ENCODE measurements at regions not wholly inside any gene's neighbourhood (a gene's known extent, or its start where the extent isn't known, plus 50 kb on each side); places are given as distances from the start of the nearest gene placed in this dataset.

DNA sequence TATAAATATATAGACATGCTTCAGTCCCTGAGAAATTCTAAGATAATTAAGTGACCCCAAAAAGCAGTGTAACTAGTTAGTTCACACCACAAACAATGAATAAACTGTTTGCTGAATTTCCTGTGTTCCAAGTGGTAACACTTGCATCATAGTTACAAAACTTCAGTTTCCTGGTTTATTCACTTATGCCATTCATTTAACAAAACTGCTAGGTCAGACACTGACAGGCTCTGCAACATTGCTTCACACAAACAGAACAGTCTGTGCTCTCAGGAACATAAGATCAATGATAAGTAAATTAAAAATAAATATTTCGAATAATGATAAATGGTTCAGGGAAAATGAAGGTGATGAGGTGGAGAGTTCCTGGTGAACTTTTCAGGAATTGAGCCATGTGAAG lies 133.3 kb upstream of the NAMPT start:
- TF ChIP-seq, protein P1, sequence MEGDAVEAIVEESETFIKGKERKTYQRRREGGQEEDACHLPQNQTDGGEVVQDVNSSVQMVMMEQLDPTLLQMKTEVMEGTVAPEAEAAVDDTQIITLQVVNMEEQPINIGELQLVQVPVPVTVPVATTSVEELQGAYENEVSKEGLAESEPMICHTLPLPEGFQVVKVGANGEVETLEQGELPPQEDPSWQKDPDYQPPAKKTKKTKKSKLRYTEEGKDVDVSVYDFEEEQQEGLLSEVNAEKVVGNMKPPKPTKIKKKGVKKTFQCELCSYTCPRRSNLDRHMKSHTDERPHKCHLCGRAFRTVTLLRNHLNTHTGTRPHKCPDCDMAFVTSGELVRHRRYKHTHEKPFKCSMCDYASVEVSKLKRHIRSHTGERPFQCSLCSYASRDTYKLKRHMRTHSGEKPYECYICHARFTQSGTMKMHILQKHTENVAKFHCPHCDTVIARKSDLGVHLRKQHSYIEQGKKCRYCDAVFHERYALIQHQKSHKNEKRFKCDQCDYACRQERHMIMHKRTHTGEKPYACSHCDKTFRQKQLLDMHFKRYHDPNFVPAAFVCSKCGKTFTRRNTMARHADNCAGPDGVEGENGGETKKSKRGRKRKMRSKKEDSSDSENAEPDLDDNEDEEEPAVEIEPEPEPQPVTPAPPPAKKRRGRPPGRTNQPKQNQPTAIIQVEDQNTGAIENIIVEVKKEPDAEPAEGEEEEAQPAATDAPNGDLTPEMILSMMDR (IDR thresholded peaks at IDR 0.05), result no peak
- TF ChIP-seq EZH2 (IDR thresholded peaks at IDR 0.05; ENCODE audit: borderline replicate concordance, insufficient read depth, low read depth, low read length, poor library complexity, severe bottlenecking), result no peak
